SKM-1 (cell line): ENCODE measurements at regions not wholly inside any gene's neighbourhood (a gene's known extent, or its start where the extent isn't known, plus 50 kb on each side); places are given as distances from the start of the nearest gene placed in this dataset.

Experiments used
- DNase-seq: peaks from one replicate; lab custom pipeline; 2025; ENCODE audit not compliant: unreplicated experiment; lab: John Stamatoyannopoulos, UW

DNA sequence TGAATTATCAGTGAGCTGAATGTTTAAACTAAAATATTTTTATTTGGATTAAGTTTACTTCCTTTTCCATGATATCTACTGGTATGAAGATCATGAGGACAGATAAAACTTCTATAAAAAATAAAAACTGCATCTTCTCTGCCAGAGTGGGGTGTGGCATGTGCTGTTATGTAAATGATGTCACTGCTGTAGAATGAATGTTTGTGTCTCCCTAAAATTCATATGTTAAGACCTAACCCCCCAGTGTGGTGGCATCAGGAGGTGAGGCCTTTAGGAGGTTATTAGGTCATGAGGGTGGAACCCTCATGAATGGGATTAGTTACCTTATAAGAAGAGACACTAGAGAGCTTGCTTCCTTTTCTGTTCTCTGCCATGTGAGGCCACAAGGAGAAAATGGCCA is 178.7 kb upstream of the DPH6 start:
- no peak for DNase-seq

DNA sequence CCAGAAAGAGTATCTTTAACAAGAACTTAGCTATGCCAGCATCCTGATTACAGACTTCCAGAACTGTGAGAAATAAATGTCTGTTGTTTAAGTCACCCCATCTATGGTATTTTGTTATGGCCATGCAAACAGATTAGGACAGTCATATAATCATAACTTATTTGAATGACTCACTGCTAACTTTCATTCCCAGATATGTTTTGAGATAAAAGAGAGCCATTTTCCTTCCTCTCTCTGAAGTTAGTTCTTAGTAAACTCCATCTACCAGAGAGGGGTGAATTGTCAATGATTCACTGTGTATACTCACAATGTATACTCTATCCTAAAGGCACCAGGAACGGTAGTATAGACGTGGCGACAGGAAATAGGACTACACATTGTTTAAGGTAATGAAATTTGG is 179.4 kb upstream of the DPH6 start:
- no peak for DNase-seq

DNA sequence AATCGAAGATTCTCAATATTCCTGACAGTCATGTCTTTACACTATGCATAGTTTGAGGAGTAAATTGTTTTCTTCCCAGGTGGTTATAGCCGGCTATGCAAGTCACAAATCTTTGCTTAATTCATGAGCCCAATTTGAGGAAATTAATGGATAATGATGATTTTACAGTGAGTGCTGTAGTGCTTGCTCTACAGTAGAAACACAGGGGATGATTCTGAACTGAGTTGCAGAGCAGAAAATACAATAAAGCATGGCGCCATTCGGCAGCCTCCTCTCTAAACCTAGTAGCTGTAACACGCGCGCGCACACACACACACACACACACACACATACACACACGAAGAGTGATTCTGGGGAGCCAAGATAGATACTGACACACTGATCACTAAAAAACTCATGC is 181.7 kb upstream of the DPH6 start:
- no peak for DNase-seq

DNA sequence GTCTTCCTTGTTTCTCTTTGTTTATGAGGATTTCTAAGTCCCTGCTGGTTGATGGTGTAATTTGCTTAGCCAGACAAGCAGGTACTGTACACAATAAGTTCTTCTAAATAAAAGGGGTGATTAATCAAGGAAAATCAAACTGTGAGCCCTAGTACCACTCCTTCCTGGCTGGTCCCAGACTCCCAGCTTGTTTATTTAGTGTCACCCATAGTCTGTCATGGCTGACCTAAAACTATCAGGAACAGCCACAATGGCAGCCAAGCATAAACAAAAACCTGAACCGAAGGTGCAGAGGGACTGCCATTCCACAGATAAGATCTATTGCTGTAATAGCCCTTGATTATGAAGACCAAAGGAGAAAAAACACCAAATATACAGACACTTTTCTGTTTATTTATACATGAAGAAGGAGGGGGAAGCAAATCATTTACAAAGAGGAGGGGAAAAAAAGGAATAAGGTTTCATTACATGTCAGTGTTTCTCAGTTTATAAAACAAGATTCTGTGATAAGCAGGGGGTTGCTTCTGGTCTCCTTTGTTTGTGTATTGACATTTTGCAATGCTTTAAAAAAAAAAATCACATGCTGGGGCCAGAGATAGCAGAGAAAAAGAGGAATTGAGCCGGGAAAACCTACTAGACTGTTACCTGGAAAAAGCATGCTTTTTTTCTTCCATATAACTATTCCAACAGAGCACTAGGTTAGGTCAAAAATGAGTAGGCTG is 182.4 kb upstream of the DPH6 start:
- no peak for DNase-seq

DNA sequence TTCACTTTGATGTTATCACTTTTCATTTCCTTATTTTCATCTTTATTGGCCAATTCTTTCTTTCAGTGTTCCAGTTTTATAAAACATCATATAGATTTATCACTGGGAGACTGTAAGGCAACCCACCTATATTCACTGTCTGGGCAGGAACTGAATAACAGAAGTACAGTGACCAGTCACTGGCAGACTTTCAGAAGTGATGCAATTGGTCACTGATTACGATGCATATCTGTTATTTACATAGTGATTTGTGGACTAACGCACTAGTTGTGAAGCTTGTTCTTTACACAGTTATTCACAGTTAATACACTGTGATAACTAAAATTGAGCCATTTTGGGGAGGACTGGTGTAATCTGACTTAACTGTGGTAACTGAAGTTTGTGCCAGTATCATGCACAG is 190.2 kb upstream of the DPH6 start:
- DNase-seq, result no peak

DNA sequence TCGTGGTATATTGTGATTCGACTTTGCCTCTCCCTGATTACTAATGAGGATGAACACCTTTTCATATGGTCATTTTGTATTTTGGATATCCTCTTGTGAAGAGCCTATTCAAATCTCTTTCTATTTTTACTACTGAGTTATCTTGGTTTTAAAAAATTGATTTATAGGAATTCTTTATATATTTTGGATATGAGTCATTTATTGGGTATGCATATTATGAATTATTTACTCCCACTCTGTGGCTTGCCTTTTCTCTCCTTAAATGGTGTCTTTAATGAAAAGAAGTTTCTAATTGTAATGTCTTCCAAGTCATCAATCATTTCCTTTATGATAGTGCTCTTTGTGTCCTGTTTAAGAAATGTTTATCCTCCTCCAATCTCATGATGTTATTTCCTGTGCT is 191.5 kb upstream of the DPH6 start:
- DNase-seq, result no peak

DNA sequence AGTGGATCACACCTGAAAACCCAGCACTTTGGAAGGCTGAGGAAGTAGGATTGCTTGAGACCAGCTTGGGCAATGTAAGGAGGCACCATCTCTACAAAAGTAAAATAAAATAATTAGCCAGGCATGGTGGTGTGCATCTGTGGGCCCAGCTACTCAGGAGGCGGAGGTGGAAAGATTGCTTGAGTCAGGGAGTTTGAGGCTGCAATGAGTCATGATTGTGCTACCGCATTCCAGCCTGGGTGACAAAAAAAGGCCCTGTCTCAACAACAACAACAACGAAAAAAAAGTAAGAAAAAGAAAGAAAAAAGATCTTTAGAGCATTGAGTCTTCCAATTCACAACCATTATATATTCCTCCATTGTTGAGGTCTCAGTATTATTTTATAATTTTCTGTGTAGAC is 192.4 kb upstream of the DPH6 start:
- DNase-seq, result no peak

DNA sequence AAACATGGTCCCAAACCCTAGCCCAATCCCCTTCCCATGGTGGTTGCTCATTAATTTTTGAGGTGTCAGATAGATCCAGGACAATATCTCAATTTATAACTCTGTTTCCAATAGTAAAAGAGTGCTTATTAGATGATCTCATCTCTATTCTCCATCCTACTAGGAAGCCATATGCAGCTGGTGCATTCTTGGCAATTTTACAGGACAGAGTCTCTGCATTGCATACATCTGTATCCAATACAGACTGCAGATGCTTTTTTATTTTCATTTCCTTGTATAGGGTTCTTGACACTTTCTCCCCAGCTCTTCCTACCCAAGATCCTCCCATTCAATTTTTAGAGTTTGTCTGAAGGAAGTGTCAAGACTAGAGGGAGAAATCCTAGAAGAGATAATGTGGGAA is 194.8 kb upstream of the DPH6 start:
- no peak for DNase-seq

DNA sequence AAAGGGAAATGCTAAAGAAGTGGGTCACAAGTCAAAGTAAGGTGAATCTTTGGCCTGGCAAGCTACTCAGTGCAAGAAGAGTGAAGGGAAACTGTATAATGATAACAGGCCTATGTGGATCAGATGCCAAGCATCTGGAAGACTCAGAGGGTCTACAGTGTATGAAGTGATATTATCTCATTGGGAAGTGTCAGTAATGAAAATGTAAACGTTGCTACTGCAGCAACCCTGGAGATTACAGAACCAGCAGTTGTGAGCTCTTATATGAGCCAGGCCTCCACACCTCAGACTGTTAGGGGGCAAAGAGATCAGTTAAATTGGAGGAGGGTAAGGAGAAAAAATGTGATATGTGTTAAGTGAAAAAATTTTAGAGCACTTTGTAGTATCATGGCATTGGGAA is 195.4 kb upstream of the DPH6 start:
- no peak for DNase-seq

DNA sequence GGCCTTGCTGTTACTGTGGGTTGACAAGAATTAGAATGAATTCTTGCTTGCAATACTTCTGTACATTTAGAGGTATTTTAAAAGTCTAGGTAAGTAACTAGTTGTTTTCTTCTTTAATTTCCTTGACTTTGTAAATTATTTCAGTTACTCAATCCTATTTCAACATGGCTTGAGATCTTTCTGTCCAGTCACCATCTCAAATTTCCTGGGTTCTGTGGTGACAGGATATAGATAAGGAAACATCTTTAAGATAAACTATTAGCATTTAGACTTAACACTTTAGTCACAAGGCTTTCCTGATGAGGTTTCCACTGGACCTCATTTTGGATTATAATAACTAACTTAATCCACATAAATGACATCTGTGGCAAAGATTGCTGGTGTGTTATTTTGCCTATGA is 195.9 kb upstream of the DPH6 start:
- no peak for DNase-seq

DNA sequence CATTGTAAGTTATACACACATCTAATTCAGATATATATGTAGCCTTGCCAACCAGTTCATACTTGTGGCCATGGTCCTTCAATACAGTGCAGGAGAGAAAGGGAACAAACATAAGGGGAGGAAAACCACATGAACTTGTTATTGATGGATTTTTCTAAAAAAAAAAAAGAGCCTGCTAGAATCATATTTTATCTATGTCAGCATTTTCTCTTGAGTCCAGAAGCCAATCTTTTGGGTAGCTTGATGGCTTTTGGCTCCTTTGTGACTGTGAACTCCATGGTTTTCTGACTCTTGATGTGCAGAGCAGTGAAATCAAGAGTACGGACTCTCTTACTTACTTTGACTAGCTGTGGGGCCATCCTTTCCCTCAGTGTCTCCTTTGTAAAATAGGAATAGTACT is 197.4 kb upstream of the DPH6 start:
- no peak for DNase-seq

DNA sequence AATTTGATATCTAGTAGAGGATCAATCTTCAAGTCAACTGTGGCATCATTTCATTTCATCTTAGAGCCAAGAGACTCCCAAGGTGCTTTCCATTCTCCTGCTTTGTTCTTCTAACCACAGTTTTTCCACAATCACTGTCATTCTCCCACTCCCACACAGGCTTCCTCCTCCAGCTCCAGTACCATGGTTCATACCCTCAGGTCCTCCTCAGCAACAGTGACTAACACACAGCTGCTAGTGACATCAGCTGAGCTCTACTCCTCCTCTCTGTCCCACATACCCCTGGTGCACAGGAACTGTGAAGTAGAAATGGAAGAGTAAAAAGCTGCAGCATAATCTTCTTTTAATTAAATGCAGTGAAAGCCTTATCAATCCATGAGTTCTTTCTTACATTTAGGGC is 200.2 kb upstream of the DPH6 start:
- DNase-seq, result no peak

DNA sequence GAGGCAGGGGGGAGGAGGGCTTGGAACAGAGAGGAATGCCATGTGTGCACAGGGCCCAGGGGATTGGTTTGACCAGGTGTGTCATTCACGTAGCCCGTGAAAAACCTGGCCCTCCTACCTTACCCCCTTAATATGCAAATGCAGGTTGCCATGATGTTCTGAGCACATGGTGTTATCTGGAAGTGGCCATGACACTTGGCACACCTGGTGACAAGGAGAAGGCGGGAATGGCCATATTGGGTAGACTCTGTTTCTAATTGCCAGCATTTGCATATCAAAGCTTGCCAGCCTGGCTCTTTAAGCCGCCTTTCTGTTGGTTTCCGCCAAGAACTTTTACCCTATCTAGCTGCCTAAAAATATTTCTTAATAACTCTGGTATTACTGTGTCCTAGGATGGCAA is 202.1 kb upstream of the DPH6 start:
- DNase-seq, result no peak

DNA sequence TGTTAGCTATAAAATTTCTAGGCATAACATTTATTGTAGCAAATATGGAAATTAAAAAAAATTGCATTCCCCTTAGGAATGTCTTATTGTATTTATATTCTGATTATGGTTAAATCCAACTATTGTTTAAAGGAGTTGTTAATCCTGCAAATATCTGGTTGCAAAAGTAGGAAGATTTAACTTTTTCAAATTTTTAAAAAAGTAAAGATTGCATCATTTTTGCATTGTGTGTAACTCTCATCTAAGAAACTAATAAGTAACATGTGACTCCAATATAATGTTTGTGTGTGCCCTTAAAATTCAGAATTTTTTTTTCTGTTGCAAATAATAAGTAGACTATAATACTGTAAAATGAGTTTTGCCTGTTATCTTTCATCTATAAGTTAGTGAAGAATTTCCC is 204.1 kb upstream of the DPH6 start:
- no peak for DNase-seq

DNA sequence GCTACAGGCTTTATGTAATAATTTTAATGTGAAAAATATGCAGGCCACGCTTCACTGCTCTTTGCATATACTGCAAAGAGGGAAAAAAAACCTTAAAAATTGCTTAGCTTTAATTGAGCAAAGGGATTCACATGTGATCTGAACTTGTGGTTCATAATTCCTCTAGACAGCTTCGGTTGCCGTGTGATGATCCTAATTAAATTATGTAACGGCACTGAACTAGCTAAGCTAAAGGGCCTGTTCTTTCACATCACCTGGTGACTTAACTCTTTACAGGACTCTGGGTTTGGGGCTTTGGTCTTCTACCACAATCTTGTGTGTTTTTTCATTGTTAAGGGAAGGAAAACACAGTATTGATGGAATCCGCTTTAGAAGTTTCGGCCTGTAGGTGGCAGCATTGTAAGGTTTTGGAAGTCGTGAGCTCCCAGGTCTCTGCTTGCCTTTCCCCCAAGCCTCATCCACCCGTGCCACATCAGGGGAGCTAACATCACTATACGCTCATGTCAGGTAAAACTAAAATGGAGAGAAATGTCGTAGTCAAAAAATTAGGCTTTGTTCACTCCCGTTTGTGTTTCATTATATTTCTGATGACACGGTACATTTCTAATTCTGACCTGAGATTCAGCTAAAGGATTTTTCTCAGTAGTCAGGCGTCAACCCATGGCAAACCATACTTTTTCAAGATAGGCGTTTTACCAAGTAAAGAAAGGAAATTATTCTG is 205.6 kb upstream of the DPH6 start:
- peak; percentile 42 for DNase-seq

DNA sequence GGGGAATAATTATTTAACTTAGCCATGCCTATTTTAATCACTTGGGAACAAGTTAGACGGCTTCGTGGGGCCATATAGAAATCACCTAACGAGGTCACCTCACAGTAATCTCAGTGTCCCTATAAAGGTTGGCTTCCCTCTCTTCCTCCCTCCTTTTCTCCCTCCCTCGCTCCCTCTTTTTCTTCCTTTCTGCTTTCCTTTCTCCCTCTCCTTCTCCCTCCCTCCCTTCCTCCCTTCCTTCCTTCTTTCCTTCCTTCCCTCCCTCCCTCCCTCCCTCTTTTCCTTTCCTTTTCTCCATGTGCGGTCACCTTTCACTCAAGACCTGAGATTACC is 206.1 kb upstream of the DPH6 start:
- DNase-seq, result no peak

DNA sequence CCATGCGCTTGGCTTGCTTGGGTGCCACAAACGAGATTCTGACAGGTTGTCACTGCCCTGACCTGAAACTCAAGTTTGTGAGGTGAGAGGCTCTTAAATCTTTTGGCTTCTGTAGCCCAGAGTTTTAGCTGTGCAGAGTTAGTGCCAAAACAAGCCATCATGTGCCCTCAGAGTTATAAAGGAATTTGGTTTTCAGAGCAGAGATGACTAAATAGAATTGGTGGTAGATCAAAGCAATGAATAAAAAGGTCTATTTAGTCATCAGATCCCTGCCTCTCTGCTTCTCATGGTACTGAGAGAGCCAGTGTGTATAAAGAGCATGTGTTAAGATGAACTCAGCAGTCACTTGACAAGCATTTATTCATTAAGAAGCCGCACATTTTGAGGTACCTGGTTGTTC is 207.5 kb upstream of the DPH6 start:
- no peak for DNase-seq

DNA sequence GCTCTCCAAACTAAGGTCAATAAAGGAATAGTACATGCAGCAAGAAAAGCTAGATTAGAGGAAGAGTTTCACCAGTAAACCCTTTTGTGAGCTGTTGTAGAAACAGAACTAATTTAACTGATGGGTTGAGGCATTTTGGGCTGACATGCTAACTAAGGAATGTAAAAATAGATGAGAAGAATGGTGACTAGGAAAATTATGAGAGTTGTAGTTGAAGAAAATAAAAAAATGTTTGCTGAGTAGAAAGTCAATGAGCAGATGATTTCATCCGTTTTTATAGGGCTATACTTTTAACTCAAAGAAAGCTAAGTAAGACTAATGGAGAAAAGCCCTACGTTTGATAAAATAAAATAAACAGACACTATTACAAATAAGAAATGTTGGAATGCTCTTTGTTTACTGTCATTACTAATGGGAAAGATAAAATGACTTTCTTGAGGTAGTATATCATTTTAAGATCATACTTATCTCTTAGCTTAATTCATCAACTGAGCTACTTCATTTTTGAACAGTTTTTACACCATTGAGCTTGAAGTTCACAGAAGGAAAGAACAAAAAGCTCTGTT is 209.4 kb upstream of the DPH6 start:
- no peak for DNase-seq

DNA sequence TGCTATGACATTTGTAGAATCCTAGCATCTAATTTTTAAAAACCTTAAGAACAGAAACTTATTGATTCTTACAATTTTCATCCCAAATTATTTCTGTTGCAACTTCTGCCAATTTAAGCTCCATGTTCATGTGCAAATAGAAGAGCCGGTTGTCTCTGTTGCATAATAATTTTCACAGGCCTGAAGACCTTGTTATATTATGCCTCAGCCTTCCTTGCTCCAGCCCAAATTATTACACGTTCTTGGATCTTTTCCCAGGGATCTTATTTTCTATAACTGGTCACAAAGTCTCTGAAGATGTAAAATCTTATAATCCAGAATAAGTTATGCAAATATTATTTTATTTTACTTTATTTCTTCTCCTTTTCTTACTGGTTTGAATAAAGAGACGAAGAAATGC is 210.7 kb upstream of the DPH6 start:
- no peak for DNase-seq

DNA sequence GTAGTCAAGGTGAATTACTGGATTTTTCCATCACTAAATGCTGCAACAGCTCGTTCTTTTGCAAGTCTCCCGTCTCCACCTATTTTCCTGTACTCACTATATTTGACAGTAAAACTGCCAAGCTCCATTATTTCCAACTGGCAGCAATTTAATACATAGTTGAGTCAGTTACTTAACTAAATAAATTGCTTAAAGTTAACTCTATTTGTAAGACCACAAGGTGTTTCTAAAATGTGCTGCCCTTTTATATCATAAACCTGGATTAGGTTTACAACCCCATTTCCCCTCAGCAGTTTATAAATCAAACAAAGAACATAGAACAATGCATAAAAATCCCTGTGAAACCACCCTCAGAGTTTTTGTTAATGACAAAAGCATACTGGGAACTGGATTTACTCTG is 211.4 kb upstream of the DPH6 start:
- no peak for DNase-seq

DNA sequence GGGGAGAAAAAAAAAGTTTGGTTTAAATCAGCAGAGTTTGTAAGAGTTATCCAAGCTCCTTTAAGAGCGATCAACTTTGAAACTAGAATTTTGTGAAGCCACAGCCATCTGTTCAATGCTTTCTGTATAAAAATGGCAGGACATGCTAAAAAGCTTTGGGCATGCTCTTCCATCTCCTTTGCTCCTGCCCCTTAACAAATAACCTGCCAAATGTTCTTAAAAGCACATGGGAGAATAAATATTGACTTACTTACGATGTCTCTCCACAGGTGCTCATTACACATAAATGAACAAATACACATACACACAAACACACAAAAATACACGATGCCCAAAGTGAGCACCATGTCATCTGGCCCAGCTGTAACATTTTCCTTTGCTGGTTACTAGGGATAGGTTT is 211.8 kb upstream of the DPH6 start:
- no peak for DNase-seq

DNA sequence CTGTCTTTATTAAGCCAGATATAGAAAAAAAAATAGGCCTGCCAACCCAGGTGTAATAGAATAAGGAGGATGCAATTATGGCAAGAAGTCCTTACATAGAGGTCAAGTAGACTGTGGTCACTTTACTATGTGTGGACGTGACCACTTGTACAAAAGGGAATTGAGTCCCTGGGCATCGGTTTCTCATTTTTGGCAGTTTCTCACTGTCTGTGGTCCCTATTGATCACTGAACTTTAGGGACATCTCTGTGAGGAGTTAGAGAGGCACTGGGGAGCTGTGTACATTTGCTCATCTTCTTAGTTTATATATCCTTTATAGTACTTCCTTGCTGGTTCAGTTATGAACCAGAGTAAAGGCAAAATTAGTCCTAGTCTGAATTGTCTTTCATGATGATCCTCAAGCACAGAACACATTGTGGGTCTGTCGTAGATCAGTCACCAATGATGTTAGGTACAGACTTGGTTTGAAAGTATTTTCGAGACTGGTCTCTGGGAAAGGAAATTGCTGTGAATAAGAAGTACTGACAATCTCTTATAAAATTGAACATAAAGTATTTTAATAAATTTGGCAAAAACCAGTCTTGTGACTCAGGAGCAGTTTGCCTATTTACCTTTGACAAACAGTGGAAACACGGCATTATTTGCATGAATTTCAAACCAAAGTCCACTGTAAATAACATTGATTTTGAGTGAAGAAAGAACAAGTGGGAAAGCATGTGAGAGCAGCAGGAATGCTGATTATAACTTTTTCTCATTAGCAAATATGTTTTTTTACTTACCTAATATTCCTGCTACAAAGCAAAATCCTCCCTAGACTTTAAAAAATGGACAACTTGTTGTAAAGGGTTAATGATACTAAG is 218.9 kb upstream of the DPH6 start:
- DNase-seq, result no peak
